ENCODE measurements at regions not wholly inside any gene's neighbourhood (a gene's known extent, or its start where the extent isn't known, plus 50 kb on each side); places are given as distances from the start of the nearest gene placed in this dataset.

DNA sequence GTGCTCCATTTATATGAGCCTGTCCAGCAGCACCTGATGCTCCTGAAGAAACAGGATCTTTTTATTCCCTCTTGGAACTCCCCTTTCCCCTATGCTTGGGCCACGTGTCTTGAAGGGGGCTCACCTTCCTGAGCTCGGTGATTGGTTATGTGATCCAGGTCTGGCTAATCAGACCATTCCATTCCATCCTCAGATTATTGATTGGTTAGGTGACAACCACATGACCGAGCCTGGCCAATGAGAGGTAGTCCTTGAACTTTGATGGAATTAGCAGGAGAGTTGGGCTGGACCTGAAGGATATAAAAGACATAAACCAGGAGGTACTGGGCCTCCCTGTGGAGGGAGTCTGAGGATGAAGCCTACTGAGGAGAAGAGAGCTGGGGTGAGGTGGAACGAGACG lies 216.6 kb upstream of the LHX5 start:
- TF ChIP-seq, protein P1, sequence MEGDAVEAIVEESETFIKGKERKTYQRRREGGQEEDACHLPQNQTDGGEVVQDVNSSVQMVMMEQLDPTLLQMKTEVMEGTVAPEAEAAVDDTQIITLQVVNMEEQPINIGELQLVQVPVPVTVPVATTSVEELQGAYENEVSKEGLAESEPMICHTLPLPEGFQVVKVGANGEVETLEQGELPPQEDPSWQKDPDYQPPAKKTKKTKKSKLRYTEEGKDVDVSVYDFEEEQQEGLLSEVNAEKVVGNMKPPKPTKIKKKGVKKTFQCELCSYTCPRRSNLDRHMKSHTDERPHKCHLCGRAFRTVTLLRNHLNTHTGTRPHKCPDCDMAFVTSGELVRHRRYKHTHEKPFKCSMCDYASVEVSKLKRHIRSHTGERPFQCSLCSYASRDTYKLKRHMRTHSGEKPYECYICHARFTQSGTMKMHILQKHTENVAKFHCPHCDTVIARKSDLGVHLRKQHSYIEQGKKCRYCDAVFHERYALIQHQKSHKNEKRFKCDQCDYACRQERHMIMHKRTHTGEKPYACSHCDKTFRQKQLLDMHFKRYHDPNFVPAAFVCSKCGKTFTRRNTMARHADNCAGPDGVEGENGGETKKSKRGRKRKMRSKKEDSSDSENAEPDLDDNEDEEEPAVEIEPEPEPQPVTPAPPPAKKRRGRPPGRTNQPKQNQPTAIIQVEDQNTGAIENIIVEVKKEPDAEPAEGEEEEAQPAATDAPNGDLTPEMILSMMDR (IDR thresholded peaks at IDR 0.05), result no peak
- TF ChIP-seq POLR2AphosphoS5 (IDR thresholded peaks at IDR 0.05), result no peak
- no peak for TF ChIP-seq POLR2A (IDR thresholded peaks at IDR 0.05)
- no peak for TF ChIP-seq EP300 (IDR thresholded peaks at IDR 0.05)
